ENCODE measurements at regions not wholly inside any gene's neighbourhood (a gene's known extent, or its start where the extent isn't known, plus 50 kb on each side); places are given as distances from the start of the nearest gene placed in this dataset.

DNA sequence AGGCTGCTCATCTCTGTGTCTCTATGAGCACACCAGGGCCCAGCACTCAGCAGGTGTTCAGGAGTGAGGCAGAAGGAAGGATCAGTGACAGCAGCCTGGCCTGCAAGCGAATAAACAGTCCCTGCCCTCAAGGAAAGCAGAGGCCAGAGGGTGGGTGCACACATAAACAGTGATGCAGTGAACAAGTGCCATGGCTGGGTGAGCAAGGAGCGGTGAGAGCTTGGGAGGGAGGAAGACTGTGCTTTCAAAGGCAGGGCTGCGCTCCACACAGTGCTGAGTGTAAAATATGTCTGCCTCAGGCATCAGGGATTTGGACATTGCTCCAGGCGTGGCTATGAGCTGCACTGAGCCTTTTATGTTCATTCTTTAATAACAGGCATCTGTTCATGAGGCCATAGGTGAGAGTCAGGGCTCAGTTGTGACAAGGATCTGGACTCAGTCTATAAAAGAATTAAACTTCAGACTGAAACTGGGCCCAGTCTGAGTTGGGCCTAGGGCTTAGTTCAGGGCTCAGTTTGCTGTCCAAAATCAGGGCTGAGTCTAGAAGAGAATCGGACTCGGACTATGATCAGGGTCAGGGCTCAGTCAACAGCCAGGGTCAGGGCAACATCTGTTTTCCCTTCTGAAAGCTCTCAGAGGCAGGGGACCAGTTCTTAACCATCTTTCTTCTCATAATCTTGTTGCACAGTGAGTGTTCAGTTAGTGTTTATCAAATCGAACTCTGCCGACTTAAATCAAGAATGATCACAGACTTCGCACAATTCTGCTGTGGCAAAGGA is 213.7 kb downstream of the FOXD2 start:
- TF ChIP-seq GATA2 (IDR thresholded peaks at IDR 0.05; ENCODE audit: low read depth, low read length) (no peak), GATA3 (IDR thresholded peaks at IDR 0.05; ENCODE audit: low read depth, low read length) (no peak)

All from SH-SY5Y (cell line).